Panc1 (cell line): ENCODE measurements at regions not wholly inside any gene's neighbourhood (a gene's known extent, or its start where the extent isn't known, plus 50 kb on each side); places are given as distances from the start of the nearest gene placed in this dataset.

Source experiments
- ATAC-seq: fragments of 200-7000 bp; cut with Tn5 transposase; 2 replicates; pipeline ENCODE4 v1.9.1; 2020; ENCODE audit warnings: mild to moderate bottlenecking, moderate library complexity
- BruUV-seq: library from RNA; stranded (reverse); fragments of 400-500 nt; replicated peaks from 2 replicates; lab custom pipeline; 2021; lab: Mats Ljungman, UMichigan
- CTCF ChIA-PET: fragments of 300-600 bp; sonication (Branson Sonifier 250); formaldehyde crosslinking; loops from one replicate; lab custom pipeline; 2022; ENCODE audit warnings: antibody characterized with exemption; lab: Charles Lee
- POLR2A ChIA-PET: fragments of 300-600 bp; sonication (Branson Sonifier 250); formaldehyde crosslinking; loops from one replicate; lab custom pipeline; 2022; ENCODE audit warnings: antibody characterized with exemption; lab: Charles Lee
- DNase-seq: peaks from one replicate; pipeline ENCODE4 v3.0.0-alpha.2; 2010; ENCODE audit warnings: low read depth, low spot score
- H3K27ac ChIP-seq: 2 replicates; pipeline ENCODE4 v1.5.1; 2011; ENCODE audit warnings: mild to moderate bottlenecking, low read length, inconsistent platforms
- H3K27me3 ChIP-seq: fragments of 200-500 bp; sonication (Bioruptor generic); 2 replicates; pipeline ENCODE4 v1.6.0; 2014; ENCODE audit warnings: low read length, inconsistent platforms; ENCODE audit not compliant: control insufficient read depth, insufficient read depth
- H3K36me3 ChIP-seq: fragments of 200-500 bp; sonication (Bioruptor generic); 2 replicates; pipeline ENCODE4 v1.5.1; 2014; ENCODE audit warnings: inconsistent platforms, mild to moderate bottlenecking, low read length, moderate library complexity; ENCODE audit not compliant: control insufficient read depth, insufficient read depth
- H3K4me1 ChIP-seq: 2 replicates; pipeline ENCODE4 v1.5.1; 2011; ENCODE audit warnings: inconsistent platforms, mild to moderate bottlenecking, low read length, moderate library complexity; ENCODE audit not compliant: control insufficient read depth, insufficient read depth
- H3K4me3 ChIP-seq, 2 experiments: 2 replicates each; pipeline ENCODE4 v1.5.1; 2011 to 2012; ENCODE audit warnings: low read depth in 2 of 2, low read length in 2 of 2, mild to moderate bottlenecking in 2 of 2, inconsistent platforms in 1 of 2, moderate library complexity in 1 of 2
- H3K9me3 ChIP-seq: fragments of 200-500 bp; sonication (Bioruptor generic); 2 replicates; pipeline ENCODE4 v1.5.1; 2014; ENCODE audit warnings: low read depth, mild to moderate bottlenecking, inconsistent platforms, low read length, moderate library complexity; ENCODE audit not compliant: control insufficient read depth, insufficient read depth
- CTCF ChIP-seq: fragments of 450-650 bp; IDR thresholded peaks from 2 replicates; pipeline ENCODE4 v1.5.1; 2017; ENCODE audit warnings: mild to moderate bottlenecking
- POLR2AphosphoS5 ChIP-seq: IDR thresholded peaks from 2 replicates; pipeline ENCODE4 v1.6.1; 2012; ENCODE audit warnings: mild to moderate bottlenecking, low read depth, low read length, moderate library complexity
- REST ChIP-seq, 2 experiments: IDR thresholded peaks; 2 replicates each; pipeline ENCODE4 v1.6.1; 2011 to 2012; ENCODE audit warnings: low read depth in 2 of 2, control low read depth in 1 of 2, low read length in 1 of 2, mild to moderate bottlenecking in 1 of 2, moderate library complexity in 1 of 2; ENCODE audit not compliant: insufficient read depth in 1 of 2
- SIN3A ChIP-seq: IDR thresholded peaks from 2 replicates; pipeline ENCODE4 v1.6.1; 2012; ENCODE audit warnings: low read depth, mild to moderate bottlenecking, low read length, moderate library complexity, borderline replicate concordance; ENCODE audit not compliant: insufficient read depth
- TCF7L2 ChIP-seq: IDR thresholded peaks from 2 replicates; pipeline ENCODE4 v1.6.1; 2011; ENCODE audit warnings: mild to moderate bottlenecking, low read depth, low read length, inconsistent platforms
- in situ Hi-C: cut with HindIII; loops from 2 replicates; pipeline ENCODE4 v1.10.0; 2016; ENCODE audit warnings: low sequenced_read_pairs, low pct_unique_long_range_greater_than_20kb
- intact Hi-C: fragments of 100-400 bp; cut with micrococcal nuclease; formaldehyde crosslinking; loops from one replicate; pipeline ENCODE4 v1.10.0; 2022; ENCODE audit not compliant: unreplicated experiment

- in situ Hi-C loops, result no loop called here
These were observed 93.9 kb upstream of the PPM1J start for GRCh38 chr1:112808861-112809684.

DNA sequence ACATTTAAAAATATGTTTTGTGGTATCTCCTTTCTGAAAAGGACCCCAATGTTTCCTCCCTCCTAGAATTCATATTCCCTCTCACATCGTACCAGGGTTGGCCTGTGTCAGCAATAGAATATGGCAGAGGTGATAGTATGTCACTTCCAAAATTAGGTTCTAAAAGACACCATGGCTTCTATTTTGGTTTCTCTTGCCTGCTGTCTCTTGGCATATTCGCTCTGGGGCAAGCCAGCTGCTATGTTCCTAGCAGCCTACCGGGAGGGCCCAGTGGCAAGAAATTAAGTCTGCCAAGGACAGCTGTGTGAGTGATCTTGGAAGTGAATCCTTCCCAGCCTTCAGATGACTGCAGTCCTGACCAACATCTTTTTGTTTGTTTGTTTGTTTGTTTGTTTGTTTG lies 92.9 kb upstream of the PPM1J start:
- no peaks in the 10 kb centered on the region for H3K4me1 ChIP-seq
- intact Hi-C loops, result loop anchor here (10.0 kb wide), 1 partner anchor 237 kb away; no protein-coding TSS in a partner anchor
- ChIA-PET CTCF (no interaction called here), POLR2A (no interaction called here)
- no peaks in the 10 kb centered on the region for H3K27me3 ChIP-seq
- no peak overlapping the region for H3K4me3 ChIP-seq
- ATAC-seq (no peak), DNase-seq (no peak)
- no TSS peak for BruUV-seq
- no peaks in the 10 kb centered on the region for H3K36me3 ChIP-seq
- in situ Hi-C loops, result no loop called here
- H3K27ac ChIP-seq, result no peak overlapping the region
- no peaks in the 10 kb centered on the region for H3K9me3 ChIP-seq
- TF ChIP-seq POLR2AphosphoS5 (no peak), TCF7L2 (no peak), CTCF (no peak), REST (IDR thresholded peaks at IDR 0.05; ENCODE audit: insufficient read depth in 1 of 2, low read depth in 2 of 2, low read length in 1 of 2) (no peak)

More at GRCh38 chr1:112808861-112809684, 93.9 kb upstream of the PPM1J start:
- no TSS peak for BruUV-seq
- Histone ChIP-seq H3K4me3 (no peak overlapping the region), H3K4me1 (no peaks in the 10 kb centered on the region), H3K36me3 (no peaks in the 10 kb centered on the region), H3K9me3 (no peaks in the 10 kb centered on the region), H3K27ac (no peak overlapping the region), H3K27me3 (no peaks in the 10 kb centered on the region)
- intact Hi-C loops, result loop anchor here (10.0 kb wide), 1 partner anchor 236 kb away; no protein-coding TSS in a partner anchor
- ATAC-seq, result peak; percentile 93
- TF ChIP-seq REST (IDR thresholded peaks at IDR 0.05; ENCODE audit: insufficient read depth in 1 of 2, low read depth in 2 of 2, low read length in 1 of 2) (no peak), POLR2AphosphoS5 (no peak), TCF7L2 (no peak), CTCF (peak; percentile 91), SIN3A (no peak)
- ChIA-PET CTCF (interaction anchor here (0.6 kb wide), 1 partner anchor 933 kb away, joined by 3 read pairs; no protein-coding TSS in a partner anchor), POLR2A (no interaction called here)
- DNase-seq, result peak; percentile 42
